ENCODE measurements at regions not wholly inside any gene's neighbourhood (a gene's known extent, or its start where the extent isn't known, plus 50 kb on each side); places are given as distances from the start of the nearest gene placed in this dataset.

- no peak for DNase-seq
Measured at GRCh38 chr20:12305188-12305950, 387.7 kb downstream of the BTBD3 start.

- DNase-seq = no peak
Measured at GRCh38 chr20:12306107-12306506, 388.4 kb downstream of the BTBD3 start.

DNA sequence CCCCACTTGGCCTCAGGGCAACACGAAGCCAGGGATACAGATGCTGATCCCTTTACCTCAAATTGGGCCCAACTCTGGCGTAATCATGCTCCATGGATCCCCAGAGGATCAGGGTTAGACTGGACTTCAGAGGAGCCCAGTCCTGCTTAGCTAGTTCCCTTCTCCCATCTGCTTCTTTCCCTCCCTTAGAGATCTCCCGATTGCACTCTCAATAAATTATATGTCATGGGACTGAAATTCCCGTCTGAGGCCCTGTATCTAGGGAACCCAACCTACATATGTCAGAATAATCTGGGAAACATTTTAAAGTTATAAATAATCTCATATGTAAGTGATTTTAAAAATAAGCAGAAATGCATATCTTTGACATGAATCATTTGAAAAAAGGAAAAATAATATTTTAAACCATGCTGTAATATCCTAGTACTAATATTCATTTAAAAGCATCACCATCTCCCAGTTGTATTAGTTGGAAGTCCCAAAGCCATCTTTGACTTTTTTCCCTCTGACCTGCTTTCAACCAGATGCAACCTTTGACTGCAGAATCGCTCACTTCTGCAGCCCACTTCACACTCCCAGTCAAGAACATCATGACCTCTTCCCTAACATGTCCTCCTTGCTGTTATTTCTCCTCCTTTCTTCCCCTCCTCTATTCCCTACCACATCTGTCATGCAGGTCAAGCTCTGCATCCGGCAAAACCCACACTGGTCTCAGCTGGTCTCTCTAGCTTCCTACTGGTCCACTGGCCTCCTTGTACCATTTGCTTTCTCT, 393.6 kb downstream of the BTBD3 start:
- no peak for DNase-seq

DNA sequence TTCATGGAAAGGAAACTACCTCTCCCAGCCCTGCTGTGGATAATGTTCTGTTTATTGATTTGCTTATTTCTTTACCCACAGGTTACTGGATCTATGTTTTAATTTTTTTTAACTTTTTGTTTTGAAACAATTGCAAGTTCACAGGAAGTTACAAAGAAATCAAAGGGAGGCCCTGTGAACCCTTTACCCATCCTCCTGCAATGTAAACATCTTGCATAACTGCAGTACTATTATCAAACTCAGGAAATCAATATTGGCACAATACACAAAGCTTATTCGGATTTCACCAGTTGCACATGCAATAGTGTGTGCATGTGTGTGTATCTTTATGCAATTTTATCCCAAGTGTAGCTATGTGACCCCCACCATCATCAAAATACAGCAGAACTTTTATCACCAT, 398.0 kb downstream of the BTBD3 start:
- DNase-seq = no peak

GRCh38 chr20:12316794-12317193, 399.1 kb downstream of the BTBD3 start:
- DNase-seq = no peak

DNA sequence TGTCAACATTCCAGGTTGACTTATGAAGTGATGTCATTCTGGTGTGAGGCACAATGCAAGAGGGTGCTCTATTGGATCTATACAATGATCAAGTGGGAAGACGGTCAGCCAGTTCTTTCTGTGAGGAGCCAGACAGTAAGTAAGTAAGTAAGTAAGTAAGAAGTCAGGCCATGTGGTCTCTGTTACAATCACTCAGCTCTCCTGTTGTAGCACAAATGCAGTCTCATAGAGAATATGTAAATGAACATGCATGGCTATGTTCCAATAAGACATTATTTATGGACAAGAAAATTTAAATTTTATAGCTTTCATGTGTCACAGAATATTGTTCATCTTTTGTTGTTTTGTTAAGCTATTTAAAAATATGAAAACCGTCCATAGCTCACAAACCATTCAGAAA, 399.7 kb downstream of the BTBD3 start:
- DNase-seq = no peak

DNA sequence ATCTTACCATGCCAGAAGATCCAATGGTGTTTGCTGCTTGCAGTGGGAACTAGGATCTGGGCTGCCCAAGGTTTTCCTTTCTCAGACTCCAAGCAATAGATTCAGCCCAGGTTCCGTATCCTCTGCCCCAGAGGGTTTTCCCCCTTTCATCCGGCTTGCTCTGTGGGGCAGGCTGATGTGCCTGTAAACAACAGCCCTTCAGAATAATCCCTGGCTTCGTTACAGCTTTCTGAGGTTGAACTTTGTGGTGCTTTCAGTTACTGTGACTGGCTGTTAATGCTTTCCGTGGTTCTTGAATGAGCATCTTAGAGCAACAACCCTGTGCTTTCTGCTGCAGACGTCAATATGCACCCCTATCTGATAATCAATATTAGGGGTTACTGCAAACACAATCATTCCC, 400.4 kb downstream of the BTBD3 start:
- no peak for DNase-seq

DNA sequence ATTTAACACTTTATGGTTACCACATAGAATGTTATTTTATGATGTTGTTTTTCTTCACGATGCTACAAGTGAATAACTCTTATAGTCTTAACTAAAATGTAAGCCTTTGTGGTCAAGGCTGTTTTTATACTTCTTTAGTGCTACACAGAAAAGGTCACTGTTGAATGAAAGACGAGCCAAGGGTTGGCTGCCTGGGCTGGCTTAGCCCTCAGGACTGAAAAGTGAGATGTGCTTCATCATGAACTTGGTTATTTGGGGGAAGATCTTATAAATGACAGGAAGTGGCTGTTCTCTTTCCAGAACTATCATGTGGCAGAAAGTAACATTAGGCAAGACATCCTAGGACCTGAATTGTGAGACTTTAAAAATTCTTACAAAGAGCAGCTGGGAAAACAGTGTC, 404.0 kb downstream of the BTBD3 start:
- no peak for DNase-seq

DNA sequence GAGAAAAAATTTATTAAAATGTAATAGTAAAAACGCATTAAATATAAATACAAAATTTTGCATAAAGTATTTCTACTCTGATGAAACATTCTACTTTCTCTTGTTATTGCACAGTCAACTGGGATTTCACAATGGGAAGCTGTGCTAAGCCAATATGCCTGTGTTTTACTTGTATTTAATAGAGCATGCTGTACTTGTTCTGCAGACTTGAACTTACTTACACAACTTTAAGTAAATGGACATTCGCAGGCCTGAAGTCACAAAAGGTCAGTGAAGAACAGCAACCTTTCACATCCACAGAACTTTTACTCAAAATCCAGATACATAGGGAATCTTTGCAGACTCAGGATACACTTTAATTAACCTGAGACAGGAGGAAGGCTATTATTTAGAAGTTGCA, 409.5 kb downstream of the BTBD3 start:
- DNase-seq = no peak

DNA sequence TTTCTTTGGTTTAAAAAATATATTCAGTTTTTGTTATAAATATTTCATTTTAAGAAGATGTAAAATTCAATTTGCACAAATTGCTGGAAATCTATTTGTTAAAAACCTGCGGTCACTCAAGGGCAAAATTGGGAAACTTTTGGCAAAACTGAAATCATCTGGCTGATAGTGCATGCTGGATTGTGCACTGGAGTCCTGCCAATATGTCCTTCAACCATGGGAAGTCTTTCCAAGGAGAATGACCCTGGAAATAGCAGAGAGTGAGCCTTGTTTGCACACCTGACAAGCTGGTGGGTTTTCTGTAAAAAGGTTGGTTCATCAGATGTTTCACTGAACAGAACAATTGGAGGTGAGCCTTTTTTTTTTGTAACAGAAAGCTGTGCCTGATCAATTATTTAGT, 413.5 kb downstream of the BTBD3 start:
- DNase-seq = no peak

- DNase-seq = no peak
Measured at GRCh38 chr20:12337601-12338000, 419.9 kb downstream of the BTBD3 start.

GRCh38 chr20:12345978-12346377, 428.3 kb downstream of the BTBD3 start:
- DNase-seq = no peak

DNA sequence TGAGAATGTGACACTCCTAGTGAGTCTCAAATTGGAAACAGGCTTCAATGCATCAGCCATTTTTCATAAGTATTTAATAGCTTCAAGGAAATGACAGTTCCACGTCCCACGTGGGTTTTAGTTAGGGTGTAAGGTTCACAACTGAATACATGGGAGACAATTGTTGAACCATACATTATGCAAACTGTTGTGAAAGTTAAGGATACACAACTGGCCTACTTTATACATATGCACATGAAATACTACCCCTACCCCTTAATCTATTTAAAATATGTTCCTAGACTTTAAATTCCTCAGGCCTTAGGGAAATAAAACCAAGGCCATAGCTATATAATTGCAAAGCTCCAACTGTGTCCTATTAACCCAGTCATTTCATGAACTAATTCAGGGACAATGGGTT, 436.1 kb downstream of the BTBD3 start:
- DNase-seq = peak in 1 of 2 experiments; percentile 12

DNA sequence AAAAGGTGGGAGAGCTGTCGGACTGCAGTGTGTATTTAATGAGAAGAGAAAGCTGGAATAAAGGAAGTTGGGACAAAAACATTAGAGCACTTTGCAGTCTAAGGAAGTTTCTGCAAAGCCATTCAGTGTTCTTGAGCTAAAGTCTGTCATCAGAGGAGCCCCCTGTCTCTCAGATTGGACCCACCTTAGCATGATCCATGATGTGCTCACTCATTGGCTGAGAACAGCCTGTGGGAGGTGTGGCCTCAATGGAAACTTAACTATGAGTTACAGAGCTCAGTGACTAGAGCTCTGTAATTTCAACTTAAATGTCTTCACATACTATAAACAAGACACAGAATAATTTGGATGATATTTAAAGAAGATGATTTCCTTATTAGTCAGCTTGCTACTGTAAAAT, 437.0 kb downstream of the BTBD3 start:
- no peak for DNase-seq

DNA sequence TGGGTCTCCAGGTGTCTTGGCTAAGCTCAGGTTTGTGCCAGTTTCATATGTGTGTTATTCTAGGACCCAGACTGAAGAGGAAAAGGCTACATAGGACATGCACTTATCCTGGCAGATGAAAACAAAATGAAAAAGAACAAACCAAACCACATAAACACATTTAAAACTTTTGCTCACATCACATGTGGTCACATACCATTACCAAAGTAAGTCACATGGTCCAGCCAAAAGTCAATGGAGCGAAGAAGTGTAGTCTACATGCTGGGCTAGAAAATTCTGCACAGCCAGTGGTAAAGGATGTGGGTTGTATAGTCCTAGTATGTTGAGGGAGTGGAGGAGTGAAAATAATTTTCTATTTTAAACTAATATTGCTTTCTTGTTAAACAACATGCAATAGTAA, 437.5 kb downstream of the BTBD3 start:
- DNase-seq = no peak

DNA sequence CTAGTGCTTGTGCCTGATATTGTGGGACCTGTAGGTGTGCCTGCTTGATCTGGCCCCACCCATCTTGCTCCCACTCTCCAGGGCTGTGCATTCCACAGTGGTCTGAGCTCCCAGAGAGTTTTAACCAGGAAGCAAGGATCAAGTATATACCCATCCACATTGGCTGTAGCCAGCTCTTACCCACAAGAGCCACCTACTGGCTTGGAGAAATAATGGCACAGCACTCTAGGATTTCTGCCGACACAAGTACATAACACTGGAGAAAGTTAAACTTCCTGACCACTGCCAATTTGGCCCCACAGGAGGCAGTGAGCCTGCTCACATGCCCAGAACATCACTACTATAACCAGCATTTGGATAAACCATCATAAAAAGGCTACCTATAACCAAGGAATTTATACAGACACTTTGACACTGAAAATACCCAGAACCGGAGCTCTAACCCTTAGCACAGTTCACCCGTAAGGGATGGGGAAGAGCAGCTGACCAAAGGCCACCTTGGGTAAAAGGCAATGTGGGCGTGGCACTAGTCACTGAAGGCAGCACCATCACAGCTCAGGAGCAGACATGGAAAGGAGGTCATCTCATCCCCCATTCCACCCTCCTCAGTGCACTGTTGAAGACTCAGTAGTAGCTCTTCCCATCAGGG, 440.4 kb downstream of the BTBD3 start:
- peak in 1 of 2 experiments; percentile 45 for DNase-seq

GRCh38 chr20:12358655-12359009, 440.9 kb downstream of the BTBD3 start:
- DNase-seq = peak in 1 of 2 experiments; percentile 8

GRCh38 chr20:12371990-12372389, 454.3 kb downstream of the BTBD3 start:
- peak; percentile 29 to 57 for DNase-seq

GRCh38 chr20:12372557-12372956, 454.9 kb downstream of the BTBD3 start:
- peak; percentile 22 to 34 for DNase-seq

DNA sequence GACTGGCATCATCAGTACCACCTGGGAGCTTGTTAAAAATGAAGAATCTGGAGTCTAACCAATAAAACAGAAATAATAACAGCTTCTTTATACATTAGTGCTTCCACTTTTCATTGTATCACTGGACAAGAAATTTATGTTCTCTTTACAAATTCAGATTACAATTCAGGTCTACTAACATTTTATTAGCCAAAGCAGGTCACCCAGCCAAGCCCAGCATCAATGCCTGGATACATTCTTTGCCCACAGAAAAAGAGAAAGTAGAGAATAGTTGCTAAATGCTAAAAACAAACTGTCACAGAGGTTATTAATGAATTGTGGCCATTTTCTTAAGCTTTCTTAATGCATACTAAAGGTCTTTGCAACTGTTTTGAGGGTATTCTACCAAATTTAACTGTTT, 458.3 kb downstream of the BTBD3 start:
- no peak for DNase-seq

- no peak for DNase-seq
Measured at GRCh38 chr20:12383821-12384220, 466.1 kb downstream of the BTBD3 start.

GRCh38 chr20:12386821-12387220, 469.1 kb downstream of the BTBD3 start:
- no peak for DNase-seq

GRCh38 chr20:12391099-12391498, 473.4 kb downstream of the BTBD3 start:
- no peak for DNase-seq

DNA sequence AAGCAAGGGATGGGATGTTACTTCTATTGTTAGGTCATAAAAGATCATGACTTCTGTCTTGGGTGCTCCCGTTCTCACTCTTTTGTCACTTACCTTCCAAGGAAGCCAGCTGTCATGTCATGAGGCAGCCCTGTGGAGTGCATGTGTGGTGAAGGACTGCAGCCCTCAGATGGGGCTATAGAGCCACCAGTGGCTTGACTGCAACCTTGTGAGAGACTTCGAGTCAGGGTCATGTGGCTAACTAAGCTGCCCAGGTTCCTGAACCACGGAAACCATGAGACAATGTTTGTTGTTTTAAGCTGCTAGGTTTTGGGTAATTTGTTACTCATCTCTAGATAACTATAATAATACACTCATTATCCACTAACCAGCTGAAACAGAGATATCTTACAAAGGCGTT, 477.1 kb downstream of the BTBD3 start:
- DNase-seq = peak; percentile 4 to 37

Measured in NCI-H526 (cell line).